ENCODE measurements at regions not wholly inside any gene's neighbourhood (a gene's known extent, or its start where the extent isn't known, plus 50 kb on each side); places are given as distances from the start of the nearest gene placed in this dataset.

DNA sequence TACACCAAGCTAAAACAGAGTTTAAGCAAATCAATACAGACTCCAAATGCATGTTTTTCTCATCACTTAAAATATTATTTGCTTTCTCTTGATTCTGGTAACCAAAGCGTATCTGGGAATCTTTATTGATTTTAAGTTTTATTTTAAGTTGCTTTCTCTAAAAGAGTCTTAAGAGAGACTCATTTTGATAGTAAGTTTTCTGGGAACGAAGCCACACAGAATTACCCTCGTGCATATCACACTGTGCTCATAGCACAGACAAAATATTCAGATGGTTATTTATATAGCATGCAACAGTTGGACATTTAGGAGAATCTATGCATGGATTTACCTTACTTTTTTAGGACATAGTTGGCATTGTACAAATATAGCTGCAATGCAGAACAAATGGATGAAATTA lies 597.5 kb upstream of the NRXN1 start:
- ChIA-PET CTCF (no interaction called here), POLR2A (no interaction called here)
- H3K27ac ChIP-seq (ENCODE audit: low read depth, low read length): no peak overlapping the region
- no peaks in the 10 kb centered on the region for H3K36me3 Mint-ChIP-seq
- no peaks in the 10 kb centered on the region for H3K4me1 Mint-ChIP-seq
- H3K4me1 ChIP-seq (ENCODE audit: insufficient read depth, low read length): no peaks in the 10 kb centered on the region
- H3K4me3 ChIP-seq (ENCODE audit: low read length): no peak overlapping the region
- H3K4me3 Mint-ChIP-seq: no peak overlapping the region
- no peak overlapping the region for H3K27ac Mint-ChIP-seq
- DNase-seq: no peak
- H3K27me3 ChIP-seq (ENCODE audit: insufficient read depth, low read length, poor library complexity, severe bottlenecking): no peaks in the 10 kb centered on the region
- H3K36me3 ChIP-seq (ENCODE audit: insufficient read depth, low read length): no peaks in the 10 kb centered on the region
- H3K27me3 Mint-ChIP-seq: peaks cover 0 to 2% of the 10 kb centered on the region in 2 donors
- peaks cover 0 to 35% (median 15%) of the 10 kb centered on the region in 5 donors for H3K9me3 Mint-ChIP-seq
- H3K9me3 ChIP-seq (ENCODE audit: low read length): peaks cover 6% of the 10 kb centered on the region

DNA sequence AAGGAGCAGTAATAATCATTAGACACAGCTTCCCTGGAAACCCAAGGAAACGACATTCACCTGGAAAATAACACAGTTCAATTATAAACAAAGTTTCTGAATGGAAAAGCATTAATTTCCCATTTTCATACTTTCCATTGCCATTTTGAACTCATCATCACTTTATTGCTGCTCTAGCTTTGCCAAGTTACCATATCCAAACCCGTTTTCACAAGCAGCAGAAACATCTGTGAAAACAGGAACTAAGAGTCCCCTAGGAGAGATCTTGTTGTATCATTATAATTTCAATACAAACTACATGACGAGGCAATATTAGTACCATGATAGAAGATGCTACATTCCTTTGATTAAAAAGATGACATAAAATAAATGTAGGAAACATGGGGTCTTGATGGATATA lies 597.0 kb upstream of the NRXN1 start:
- Mint-ChIP-seq H3K27ac (no peak overlapping the region), H3K4me3 (no peak overlapping the region), H3K36me3 (no peaks in the 10 kb centered on the region), H3K27me3 (no peaks in the 10 kb centered on the region), H3K9me3 (peaks cover 0 to 37% (median 13%) of the 10 kb centered on the region in 5 donors), H3K4me1 (no peaks in the 10 kb centered on the region)
- no peaks in the 10 kb centered on the region for H3K27me3 ChIP-seq (ENCODE audit: insufficient read depth, low read length, poor library complexity, severe bottlenecking)
- H3K4me3 ChIP-seq (ENCODE audit: low read length): no peak overlapping the region
- CTCF ChIA-PET: no interaction called here
- H3K27ac ChIP-seq (ENCODE audit: low read depth, low read length): no peak overlapping the region
- POLR2A ChIA-PET: no interaction called here
- H3K4me1 ChIP-seq (ENCODE audit: insufficient read depth, low read length): no peaks in the 10 kb centered on the region
- peaks cover 6% of the 10 kb centered on the region for H3K9me3 ChIP-seq (ENCODE audit: low read length)
- DNase-seq: no peak
- H3K36me3 ChIP-seq (ENCODE audit: insufficient read depth, low read length): no peaks in the 10 kb centered on the region

DNA sequence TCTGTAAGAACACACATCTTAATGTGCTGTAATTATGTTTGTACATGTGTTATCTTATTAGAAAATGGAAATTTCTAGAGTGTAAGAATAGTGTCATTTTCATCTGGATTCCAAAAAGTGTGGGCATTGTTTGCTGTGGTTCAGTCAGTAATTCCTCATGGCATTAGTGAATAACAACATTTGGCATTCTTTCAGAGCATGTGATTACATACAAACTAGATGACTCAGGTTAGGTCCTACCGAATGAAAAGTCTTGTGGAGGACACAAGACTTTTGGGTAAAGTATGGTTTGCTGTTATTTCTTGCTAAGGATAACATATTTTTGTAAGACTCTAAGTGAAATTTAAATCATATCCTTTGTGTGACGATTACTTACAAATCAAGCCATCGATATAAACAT lies 593.1 kb upstream of the NRXN1 start:
- no peaks in the 10 kb centered on the region for H3K4me1 Mint-ChIP-seq
- Histone ChIP-seq H3K9me3 (ENCODE audit: low read length) (no peaks in the 10 kb centered on the region), H3K4me3 (ENCODE audit: low read length) (no peak overlapping the region), H3K27me3 (ENCODE audit: insufficient read depth, low read length, poor library complexity, severe bottlenecking) (no peaks in the 10 kb centered on the region), H3K27ac (ENCODE audit: low read depth, low read length) (no peak overlapping the region), H3K36me3 (ENCODE audit: insufficient read depth, low read length) (no peaks in the 10 kb centered on the region), H3K4me1 (ENCODE audit: insufficient read depth, low read length) (no peaks in the 10 kb centered on the region)
- no peaks in the 10 kb centered on the region for H3K36me3 Mint-ChIP-seq
- no peak overlapping the region for H3K27ac Mint-ChIP-seq
- ChIA-PET CTCF (no interaction called here), POLR2A (no interaction called here)
- DNase-seq: no peak
- no peak overlapping the region for H3K4me3 Mint-ChIP-seq
- peaks cover 3 to 49% (median 21%) of the 10 kb centered on the region in 5 donors for H3K9me3 Mint-ChIP-seq
- no peaks in the 10 kb centered on the region for H3K27me3 Mint-ChIP-seq

DNA sequence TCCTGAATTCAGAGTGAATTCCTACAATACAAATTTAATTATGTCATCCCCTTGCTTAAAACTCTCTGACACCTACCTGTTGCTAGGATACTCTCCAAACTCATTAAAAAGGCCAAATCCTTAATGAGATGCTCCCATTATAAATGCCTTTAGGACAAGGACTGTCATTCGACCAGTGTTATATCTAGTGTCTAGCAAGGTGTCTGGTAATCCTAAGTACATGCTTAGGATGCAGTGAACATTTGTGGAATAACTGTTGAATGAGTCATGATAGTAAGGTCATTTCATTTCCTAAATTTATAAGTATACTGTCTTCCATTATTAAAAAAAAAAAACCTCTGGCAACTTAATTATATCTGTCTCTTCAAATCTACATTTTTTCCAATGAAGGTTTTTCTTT lies 588.9 kb upstream of the NRXN1 start:
- Histone ChIP-seq H3K4me1 (ENCODE audit: insufficient read depth, low read length) (no peaks in the 10 kb centered on the region), H3K27me3 (ENCODE audit: insufficient read depth, low read length, poor library complexity, severe bottlenecking) (no peaks in the 10 kb centered on the region), H3K27ac (ENCODE audit: low read depth, low read length) (no peak overlapping the region), H3K4me3 (ENCODE audit: low read length) (no peak overlapping the region), H3K9me3 (ENCODE audit: low read length) (no peaks in the 10 kb centered on the region), H3K36me3 (ENCODE audit: insufficient read depth, low read length) (no peaks in the 10 kb centered on the region)
- no peak overlapping the region for H3K27ac Mint-ChIP-seq
- H3K4me1 Mint-ChIP-seq: no peaks in the 10 kb centered on the region
- POLR2A ChIA-PET: no interaction called here
- CTCF ChIA-PET: no interaction called here
- no peaks in the 10 kb centered on the region for H3K27me3 Mint-ChIP-seq
- no peaks in the 10 kb centered on the region for H3K36me3 Mint-ChIP-seq
- DNase-seq: no peak
- H3K9me3 Mint-ChIP-seq: peaks cover 11 to 40% (median 22%) of the 10 kb centered on the region in 5 donors
- no peak overlapping the region for H3K4me3 Mint-ChIP-seq

DNA sequence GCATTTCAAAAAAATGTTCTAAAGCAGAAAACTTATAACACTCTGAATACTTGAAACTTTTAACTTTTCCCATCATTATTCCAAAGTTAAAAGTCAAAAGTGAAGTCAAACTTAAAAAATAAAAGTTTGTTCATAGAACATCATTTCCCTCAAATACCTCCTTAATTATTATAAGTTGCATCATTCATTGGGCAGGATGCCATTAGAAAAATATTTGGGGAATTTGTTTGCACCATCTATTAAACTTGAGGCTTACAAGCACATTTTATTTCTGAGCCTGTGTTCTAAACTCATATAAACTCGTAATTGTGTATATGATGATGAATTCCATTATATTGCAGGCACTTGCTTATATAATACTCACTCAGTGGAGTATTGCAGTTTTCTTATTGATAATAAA lies 588.0 kb upstream of the NRXN1 start:
- H3K27me3 ChIP-seq (ENCODE audit: insufficient read depth, low read length, poor library complexity, severe bottlenecking): no peaks in the 10 kb centered on the region
- H3K36me3 Mint-ChIP-seq: no peaks in the 10 kb centered on the region
- no peak for DNase-seq
- H3K27me3 Mint-ChIP-seq: no peaks in the 10 kb centered on the region
- no peaks in the 10 kb centered on the region for H3K36me3 ChIP-seq (ENCODE audit: insufficient read depth, low read length)
- peaks cover 11 to 43% (median 24%) of the 10 kb centered on the region in 5 donors for H3K9me3 Mint-ChIP-seq
- POLR2A ChIA-PET: no interaction called here
- no peak overlapping the region for H3K4me3 ChIP-seq (ENCODE audit: low read length)
- H3K27ac Mint-ChIP-seq: no peak overlapping the region
- CTCF ChIA-PET: no interaction called here
- no peaks in the 10 kb centered on the region for H3K9me3 ChIP-seq (ENCODE audit: low read length)
- H3K27ac ChIP-seq (ENCODE audit: low read depth, low read length): no peak overlapping the region
- no peak overlapping the region for H3K4me3 Mint-ChIP-seq
- no peaks in the 10 kb centered on the region for H3K4me1 Mint-ChIP-seq
- H3K4me1 ChIP-seq (ENCODE audit: insufficient read depth, low read length): no peaks in the 10 kb centered on the region

DNA sequence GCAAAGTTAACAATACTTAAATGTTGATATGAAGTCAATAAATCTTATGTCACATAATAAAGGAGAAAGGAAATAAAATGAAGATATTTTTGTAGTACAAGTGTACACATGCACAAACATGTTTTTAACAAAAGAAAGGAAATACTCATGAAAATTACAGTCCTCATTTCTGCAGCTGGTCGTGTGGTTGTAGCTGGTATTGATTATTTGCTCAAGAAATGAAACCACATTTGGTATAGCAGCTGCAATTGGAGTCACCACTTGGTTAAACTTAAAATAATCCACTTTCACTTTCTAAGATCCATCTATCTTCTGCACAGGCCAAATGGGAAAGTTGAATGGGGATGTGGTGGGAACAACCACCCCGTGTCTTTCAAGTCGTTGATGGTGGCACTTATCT lies 580.5 kb upstream of the NRXN1 start:
- Mint-ChIP-seq H3K27ac (no peak overlapping the region), H3K4me1 (no peaks in the 10 kb centered on the region), H3K36me3 (no peaks in the 10 kb centered on the region), H3K4me3 (no peak overlapping the region), H3K27me3 (no peaks in the 10 kb centered on the region), H3K9me3 (peaks cover 5 to 59% (median 19%) of the 10 kb centered on the region in 5 donors)
- POLR2A ChIA-PET: no interaction called here
- H3K27ac ChIP-seq (ENCODE audit: low read depth, low read length): no peak overlapping the region
- no peaks in the 10 kb centered on the region for H3K27me3 ChIP-seq (ENCODE audit: insufficient read depth, low read length, poor library complexity, severe bottlenecking)
- H3K4me3 ChIP-seq (ENCODE audit: low read length): no peak overlapping the region
- no peak for DNase-seq
- H3K9me3 ChIP-seq (ENCODE audit: low read length): no peaks in the 10 kb centered on the region
- no peaks in the 10 kb centered on the region for H3K4me1 ChIP-seq (ENCODE audit: insufficient read depth, low read length)
- CTCF ChIA-PET: no interaction called here
- H3K36me3 ChIP-seq (ENCODE audit: insufficient read depth, low read length): no peaks in the 10 kb centered on the region

DNA sequence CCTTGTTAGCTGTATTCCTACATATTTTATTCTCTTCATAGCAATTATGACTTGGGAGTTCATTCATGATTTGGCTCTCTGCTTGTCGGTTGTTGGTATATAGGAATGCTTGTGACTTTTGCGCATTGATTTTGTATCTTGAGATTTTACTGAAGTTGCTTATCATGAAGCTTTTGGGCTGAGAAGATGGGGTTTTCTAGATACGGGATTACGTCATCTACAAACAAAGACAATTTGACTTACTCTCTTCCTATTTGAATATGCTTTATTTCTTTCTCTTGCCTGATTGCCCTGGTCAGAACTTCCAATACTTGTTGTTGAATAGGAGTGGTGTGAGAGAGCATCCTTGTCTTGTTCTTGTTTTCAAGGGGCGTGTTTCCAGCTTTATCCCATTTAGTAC lies 569.8 kb upstream of the NRXN1 start:
- Histone ChIP-seq H3K4me1 (ENCODE audit: insufficient read depth, low read length) (no peaks in the 10 kb centered on the region), H3K4me3 (ENCODE audit: low read length) (no peak overlapping the region), H3K27ac (ENCODE audit: low read depth, low read length) (no peak overlapping the region), H3K9me3 (ENCODE audit: low read length) (no peaks in the 10 kb centered on the region), H3K27me3 (ENCODE audit: insufficient read depth, low read length, poor library complexity, severe bottlenecking) (no peaks in the 10 kb centered on the region), H3K36me3 (ENCODE audit: insufficient read depth, low read length) (no peaks in the 10 kb centered on the region)
- no peak for DNase-seq
- H3K4me3 Mint-ChIP-seq: no peak overlapping the region
- ChIA-PET CTCF (no interaction called here), POLR2A (no interaction called here)
- peaks cover 2 to 63% (median 21%) of the 10 kb centered on the region in 5 donors for H3K9me3 Mint-ChIP-seq
- H3K27ac Mint-ChIP-seq: no peak overlapping the region
- no peaks in the 10 kb centered on the region for H3K4me1 Mint-ChIP-seq
- no peaks in the 10 kb centered on the region for H3K27me3 Mint-ChIP-seq
- no peaks in the 10 kb centered on the region for H3K36me3 Mint-ChIP-seq

DNA sequence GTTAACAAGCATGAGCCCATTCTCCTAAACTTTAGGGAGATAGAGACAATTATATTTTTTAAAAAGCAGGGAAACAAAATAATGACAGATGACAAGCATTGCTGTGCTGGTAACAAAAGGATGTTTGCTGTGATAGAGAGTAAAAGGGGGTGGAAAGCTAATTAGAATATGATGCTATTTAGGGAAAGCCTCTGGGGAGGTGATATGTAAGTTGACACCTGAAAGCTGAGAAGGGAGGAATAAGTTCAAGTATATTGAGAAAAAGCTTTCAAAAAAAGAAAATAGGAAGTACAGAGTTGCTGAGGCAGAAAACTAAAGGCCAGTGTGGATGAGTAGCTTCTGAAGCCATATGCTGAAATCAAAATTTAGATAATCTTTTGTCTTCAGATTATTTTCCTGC lies 565.2 kb upstream of the NRXN1 start:
- H3K4me3 Mint-ChIP-seq: no peak overlapping the region
- no peak overlapping the region for H3K27ac Mint-ChIP-seq

DNA sequence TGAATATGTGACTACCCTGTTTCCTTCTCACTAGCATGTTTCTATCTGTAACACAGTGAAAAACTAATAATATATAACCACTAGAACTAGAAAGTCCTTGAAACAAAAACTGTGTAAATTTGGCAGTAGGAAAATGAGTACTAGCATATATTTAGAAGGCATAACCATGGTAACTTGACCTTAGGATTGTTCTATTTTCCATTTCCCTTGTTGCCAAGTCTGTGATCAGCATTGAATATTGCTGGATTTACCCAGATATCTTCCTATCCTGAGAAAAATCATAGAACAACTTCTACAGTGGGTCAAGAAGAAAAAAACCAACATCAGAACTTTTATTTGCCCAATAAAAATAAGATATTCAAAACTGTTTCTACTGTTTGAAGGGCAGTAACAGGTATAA lies 563.9 kb upstream of the NRXN1 start:
- Histone ChIP-seq H3K27ac (ENCODE audit: low read depth, low read length) (no peak overlapping the region), H3K36me3 (ENCODE audit: insufficient read depth, low read length) (no peaks in the 10 kb centered on the region), H3K4me3 (ENCODE audit: low read length) (no peak overlapping the region), H3K27me3 (ENCODE audit: insufficient read depth, low read length, poor library complexity, severe bottlenecking) (no peaks in the 10 kb centered on the region), H3K9me3 (ENCODE audit: low read length) (no peaks in the 10 kb centered on the region), H3K4me1 (ENCODE audit: insufficient read depth, low read length) (no peaks in the 10 kb centered on the region)
- CTCF ChIA-PET: no interaction called here
- Mint-ChIP-seq H3K27me3 (no peaks in the 10 kb centered on the region), H3K4me1 (no peaks in the 10 kb centered on the region), H3K9me3 (peaks cover 3 to 47% (median 14%) of the 10 kb centered on the region in 5 donors), H3K27ac (no peak overlapping the region), H3K36me3 (no peaks in the 10 kb centered on the region), H3K4me3 (no peak overlapping the region)
- DNase-seq: no peak
- POLR2A ChIA-PET: no interaction called here

More for the DNA sequence above, 565.2 kb upstream of the NRXN1 start:
- H3K27me3 ChIP-seq (ENCODE audit: insufficient read depth, low read length, poor library complexity, severe bottlenecking): no peaks in the 10 kb centered on the region
- CTCF ChIA-PET: no interaction called here
- Mint-ChIP-seq H3K9me3 (peaks cover 5 to 48% (median 14%) of the 10 kb centered on the region in 5 donors), H3K4me1 (no peaks in the 10 kb centered on the region), H3K27me3 (no peaks in the 10 kb centered on the region), H3K36me3 (no peaks in the 10 kb centered on the region)
- H3K36me3 ChIP-seq (ENCODE audit: insufficient read depth, low read length): no peaks in the 10 kb centered on the region
- no peak overlapping the region for H3K4me3 ChIP-seq (ENCODE audit: low read length)
- POLR2A ChIA-PET: no interaction called here
- no peaks in the 10 kb centered on the region for H3K4me1 ChIP-seq (ENCODE audit: insufficient read depth, low read length)
- H3K9me3 ChIP-seq (ENCODE audit: low read length): no peaks in the 10 kb centered on the region
- H3K27ac ChIP-seq (ENCODE audit: low read depth, low read length): no peak overlapping the region
- no peak for DNase-seq

Measured in CD8-positive, alpha-beta memory T cell (primary cell).